Prostate gland (tissue), 2 donors: ENCODE measurements at regions not wholly inside any gene's neighbourhood (a gene's known extent, or its start where the extent isn't known, plus 50 kb on each side); places are given as distances from the start of the nearest gene placed in this dataset.

Experiments
- DNase-seq: peaks from one replicate; pipeline ENCODE4 v3.0.0-alpha.2; 2019; ENCODE audit warnings: low spot score
- H3K27ac ChIP-seq, 2 donors: fragments of 200-600 bp; sonication (generic); 2 replicates each; pipeline ENCODE4 v1.5.1; 2017 to 2019
- H3K27me3 ChIP-seq: fragments of 200-600 bp; sonication (generic); replicated peaks from 2 replicates; pipeline ENCODE4 v1.5.1; 2019; ENCODE audit not compliant: insufficient read depth
- H3K36me3 ChIP-seq, 2 donors: fragments of 200-600 bp; sonication (generic); 1 replicate in 1 of 2; 2 replicates in 1 of 2; pipeline versions ENCODE4 v1.5.1 to v1.8.1; 2017 to 2019
- H3K4me1 ChIP-seq: fragments of 200-600 bp; sonication (generic); replicated peaks from 2 replicates; pipeline ENCODE4 v1.5.1; 2019
- H3K4me3 ChIP-seq, 2 donors: fragments of 200-600 bp; sonication (generic); 2 replicates each; pipeline ENCODE4 v1.5.1; 2017 to 2019
- H3K9me3 ChIP-seq: fragments of 200-600 bp; sonication (generic); 2 replicates; pipeline ENCODE4 v1.5.1; 2017
- POLR2A ChIP-seq: fragments of 450-650 bp; IDR thresholded peaks from one replicate; pipeline ENCODE4 v1.6.1; 2016; ENCODE audit warnings: antibody characterized with exemption, mild to moderate bottlenecking
- POLR2AphosphoS5 ChIP-seq: sonication (generic); formaldehyde crosslinking; IDR thresholded peaks from one replicate; pipeline ENCODE4 v1.6.1; 2017; ENCODE audit warnings: antibody characterized with exemption
- WGBS: methylation state at CpG from one replicate; pipeline ENCODE4 v1.1.5; 2018; 5-methylcytosine and 5-hydroxymethylcytosine counted together
- intact Hi-C: fragments of 100-400 bp; cut with DNase I; formaldehyde crosslinking; loops from one replicate; pipeline ENCODE4 v1.14.2; 2022
- TF ChIP-seq, protein P1 (sequence below), 4 experiments: fragments of 200-600 bp in 2 of 4; fragments of 450-650 bp in 2 of 4; sonication (generic) in 2 of 4; IDR thresholded peaks; 1 replicate in 3 of 4; 2 replicates in 1 of 4; pipeline ENCODE4 v1.5.1; 2016 to 2019; ENCODE audit warnings: antibody characterized with exemption in 4 of 4, mild to moderate bottlenecking in 2 of 4, moderate library complexity in 2 of 4

DNA sequence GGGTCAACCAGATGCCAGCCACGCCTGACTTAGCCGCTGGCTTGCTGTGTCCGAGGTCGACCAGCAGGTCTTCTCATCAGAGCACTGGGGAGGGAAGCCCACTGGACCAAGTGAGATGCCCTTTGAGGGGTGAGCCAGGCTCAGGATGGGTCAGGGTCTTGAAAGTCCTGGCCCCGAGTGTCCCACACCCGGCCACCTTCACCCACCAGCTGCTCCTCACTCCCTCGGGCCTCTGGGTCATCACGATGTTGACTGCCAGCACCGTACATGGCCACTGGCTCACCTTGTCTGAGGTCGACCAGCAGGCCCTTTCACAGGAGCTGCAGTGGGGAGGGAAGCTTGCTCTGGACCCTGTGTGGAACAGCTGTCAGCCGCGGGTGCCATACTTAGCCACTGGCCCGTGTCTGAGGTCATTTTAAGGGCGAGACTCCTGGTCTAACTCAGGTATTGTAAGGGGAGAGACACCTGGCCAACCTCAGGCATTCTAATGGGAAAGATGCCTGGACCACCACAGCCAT is 1361.3 kb downstream of the UQCRFS1 start:
- H3K4me1 ChIP-seq, result no peaks in the 10 kb centered on the region
- TF ChIP-seq POLR2AphosphoS5, result no peak
- TF ChIP-seq, protein P1, sequence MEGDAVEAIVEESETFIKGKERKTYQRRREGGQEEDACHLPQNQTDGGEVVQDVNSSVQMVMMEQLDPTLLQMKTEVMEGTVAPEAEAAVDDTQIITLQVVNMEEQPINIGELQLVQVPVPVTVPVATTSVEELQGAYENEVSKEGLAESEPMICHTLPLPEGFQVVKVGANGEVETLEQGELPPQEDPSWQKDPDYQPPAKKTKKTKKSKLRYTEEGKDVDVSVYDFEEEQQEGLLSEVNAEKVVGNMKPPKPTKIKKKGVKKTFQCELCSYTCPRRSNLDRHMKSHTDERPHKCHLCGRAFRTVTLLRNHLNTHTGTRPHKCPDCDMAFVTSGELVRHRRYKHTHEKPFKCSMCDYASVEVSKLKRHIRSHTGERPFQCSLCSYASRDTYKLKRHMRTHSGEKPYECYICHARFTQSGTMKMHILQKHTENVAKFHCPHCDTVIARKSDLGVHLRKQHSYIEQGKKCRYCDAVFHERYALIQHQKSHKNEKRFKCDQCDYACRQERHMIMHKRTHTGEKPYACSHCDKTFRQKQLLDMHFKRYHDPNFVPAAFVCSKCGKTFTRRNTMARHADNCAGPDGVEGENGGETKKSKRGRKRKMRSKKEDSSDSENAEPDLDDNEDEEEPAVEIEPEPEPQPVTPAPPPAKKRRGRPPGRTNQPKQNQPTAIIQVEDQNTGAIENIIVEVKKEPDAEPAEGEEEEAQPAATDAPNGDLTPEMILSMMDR (IDR thresholded peaks at IDR 0.05), result no peak
- TF ChIP-seq POLR2A, result no peak
- H3K9me3 ChIP-seq, result no peaks in the 10 kb centered on the region
- intact Hi-C loops, result no loop called here
- 88% methylated on average over 14 of the region's 14 CpGs for WGBS
- no peak for DNase-seq
- H3K27me3 ChIP-seq, result no peaks in the 10 kb centered on the region
- H3K27ac ChIP-seq, result no peak overlapping the region
- H3K36me3 ChIP-seq, result no peaks in the 10 kb centered on the region
- no peak overlapping the region for H3K4me3 ChIP-seq

DNA sequence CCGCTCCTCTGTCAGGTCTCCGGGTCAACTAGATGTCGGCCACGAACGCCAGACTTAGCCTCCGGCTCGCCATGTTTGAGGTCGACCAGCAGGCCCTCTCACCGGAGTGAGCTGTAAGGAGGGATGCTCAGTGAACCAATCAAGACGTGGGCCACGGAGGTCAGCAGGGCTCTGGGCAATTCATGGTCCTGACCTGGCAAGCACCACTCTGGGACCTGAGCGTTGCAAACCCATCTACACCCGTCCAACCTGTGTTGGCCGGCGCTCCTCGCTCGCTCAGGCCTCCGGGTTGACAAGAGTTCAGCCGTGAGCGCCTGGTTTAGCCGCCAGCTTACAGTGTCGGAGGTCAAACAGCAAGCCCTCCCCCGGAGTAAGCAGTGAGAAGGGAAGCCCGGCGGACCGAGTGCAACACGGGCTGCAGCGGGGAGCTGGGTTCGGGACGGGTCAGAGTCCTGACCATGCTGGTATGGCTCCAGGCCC is 1361.9 kb downstream of the UQCRFS1 start:
- no peaks in the 10 kb centered on the region for H3K36me3 ChIP-seq
- no peak for DNase-seq
- H3K9me3 ChIP-seq, result no peaks in the 10 kb centered on the region
- no peak overlapping the region for H3K4me3 ChIP-seq
- H3K27ac ChIP-seq, result no peak overlapping the region
- no peaks in the 10 kb centered on the region for H3K27me3 ChIP-seq
- intact Hi-C loops, result no loop called here
- no peaks in the 10 kb centered on the region for H3K4me1 ChIP-seq
- whole genome bisulfite sequencing, result 93% methylated on average over 30 of the region's 30 CpGs
- TF ChIP-seq, protein P1 (IDR thresholded peaks at IDR 0.05), result no peak
- TF ChIP-seq POLR2A (no peak), POLR2AphosphoS5 (no peak)

DNA sequence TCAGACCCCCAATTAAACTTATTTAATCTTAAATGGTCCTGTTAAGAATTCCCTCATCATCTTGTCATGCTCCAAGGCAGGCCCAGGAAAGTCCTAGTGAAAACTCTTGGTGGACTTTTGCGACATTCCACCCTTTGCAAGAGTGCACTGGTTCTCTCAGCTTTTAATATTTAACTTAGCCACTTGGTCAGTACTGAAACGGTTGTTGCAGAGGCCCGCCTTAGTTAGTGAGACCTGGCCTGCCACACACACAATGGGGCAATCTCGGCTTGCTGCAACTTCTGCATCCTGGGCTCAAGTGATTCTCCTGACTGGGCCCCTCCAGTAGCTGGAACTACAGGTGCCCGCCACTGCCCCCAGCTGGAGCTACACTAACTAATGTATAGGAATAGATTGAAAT is 1366.0 kb downstream of the UQCRFS1 start:
- Histone ChIP-seq H3K4me3 (no peak overlapping the region), H3K27ac (no peak overlapping the region), H3K36me3 (no peaks in the 10 kb centered on the region), H3K27me3 (no peaks in the 10 kb centered on the region), H3K9me3 (no peaks in the 10 kb centered on the region), H3K4me1 (no peaks in the 10 kb centered on the region)
- 63% methylated on average over 5 of the region's 5 CpGs for WGBS
- no peak for TF ChIP-seq POLR2A
- TF ChIP-seq POLR2AphosphoS5, result no peak
- TF ChIP-seq, protein P1 (IDR thresholded peaks at IDR 0.05), result no peak
- intact Hi-C loops, result no loop called here
- DNase-seq, result no peak

DNA sequence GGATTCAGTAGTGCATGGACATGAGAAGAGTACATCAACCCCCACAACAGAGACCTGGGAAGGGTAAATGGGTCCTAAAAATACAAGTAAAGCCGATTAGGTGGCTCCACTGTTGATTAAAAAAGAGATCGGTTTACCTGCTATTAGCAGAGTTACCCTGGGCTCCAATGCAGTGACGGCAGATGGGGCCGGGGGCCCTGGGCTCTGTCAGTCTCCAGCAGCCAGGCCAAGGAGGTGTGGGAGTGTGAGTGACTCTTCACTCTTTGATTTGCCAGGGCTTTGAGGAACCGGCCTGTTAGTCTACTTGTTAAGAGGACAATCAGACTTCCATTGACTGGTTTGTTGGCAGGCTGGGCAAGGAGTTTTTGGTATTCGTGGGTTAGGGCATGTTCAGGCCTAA is 1368.7 kb downstream of the UQCRFS1 start:
- no peaks in the 10 kb centered on the region for H3K4me1 ChIP-seq
- no peak overlapping the region for H3K4me3 ChIP-seq
- no peaks in the 10 kb centered on the region for H3K9me3 ChIP-seq
- intact Hi-C loops, result no loop called here
- TF ChIP-seq, protein P1 (IDR thresholded peaks at IDR 0.05), result no peak
- TF ChIP-seq POLR2AphosphoS5, result no peak
- TF ChIP-seq POLR2A, result no peak
- 81% methylated on average over 6 of the region's 6 CpGs for WGBS
- no peak overlapping the region for H3K27ac ChIP-seq
- DNase-seq, result no peak
- H3K36me3 ChIP-seq, result no peaks in the 10 kb centered on the region
- H3K27me3 ChIP-seq, result no peaks in the 10 kb centered on the region

DNA sequence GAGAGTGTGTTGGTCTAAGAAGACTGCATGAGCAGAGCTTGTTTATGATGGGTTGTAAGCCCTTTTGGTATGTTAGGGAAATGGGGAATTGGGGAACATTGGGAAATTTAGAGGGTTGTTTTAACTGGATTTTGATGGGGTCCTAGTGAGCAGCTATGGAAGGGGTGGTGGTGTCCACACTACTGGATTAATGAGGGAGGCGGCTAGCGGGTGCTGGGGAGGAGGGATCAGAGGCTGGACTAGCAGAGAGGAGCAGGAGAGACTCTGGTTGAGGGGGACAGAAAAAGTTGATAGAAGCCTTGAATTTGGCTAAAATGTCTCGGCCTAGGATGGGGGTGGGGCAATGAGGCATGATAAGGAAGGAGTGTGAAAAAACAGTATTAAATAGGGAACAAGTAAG is 1369.1 kb downstream of the UQCRFS1 start:
- Histone ChIP-seq H3K27ac (no peak overlapping the region), H3K27me3 (no peaks in the 10 kb centered on the region), H3K36me3 (no peaks in the 10 kb centered on the region), H3K4me1 (no peaks in the 10 kb centered on the region), H3K4me3 (no peak overlapping the region), H3K9me3 (no peaks in the 10 kb centered on the region)
- WGBS, result 95% methylated on average over 3 of the region's 3 CpGs
- intact Hi-C loops, result no loop called here
- DNase-seq, result no peak
- TF ChIP-seq POLR2A (no peak), POLR2AphosphoS5 (no peak)
- TF ChIP-seq, protein P1 (IDR thresholded peaks at IDR 0.05), result no peak
